Aorta (tissue), 5 donors: ENCODE measurements at regions not wholly inside any gene's neighbourhood (a gene's known extent, or its start where the extent isn't known, plus 50 kb on each side); places are given as distances from the start of the nearest gene placed in this dataset.
"Not testable (repeated sequence)": the region's sequence is repeated elsewhere in the genome, so short reads cannot be mapped to it uniquely, and the experiment has no call there.

ENCODE experiments used
- ATAC-seq: fragments of 200-7000 bp; cut with Tn5 transposase; one replicate; pipeline ENCODE4 v1.9.1; 2022; ENCODE audit warnings: moderate library complexity; ENCODE audit not compliant: low FRiP score
- DNase-seq, 2 donors: peaks; one replicate each; pipeline ENCODE4 v3.0.0-alpha.2; 2020
- H3K27ac ChIP-seq, 2 donors: one replicate each; pipeline ENCODE4 v1.5.1; 2013; ENCODE audit warnings: low read length in 2 of 2, mild to moderate bottlenecking in 2 of 2, moderate library complexity in 2 of 2, control low read depth in 1 of 2, inconsistent platforms in 1 of 2, low read depth in 1 of 2
- H3K27me3 ChIP-seq, 2 donors: one replicate each; pipeline ENCODE4 v1.6.1; 2013; ENCODE audit warnings: control low read depth in 1 of 2, low read length in 1 of 2, mild to moderate bottlenecking in 1 of 2, moderate library complexity in 1 of 2; ENCODE audit not compliant: insufficient read depth in 2 of 2, control insufficient read depth in 1 of 2
- H3K36me3 ChIP-seq, 2 donors: one replicate each; pipeline ENCODE4 v1.6.1; 2013; ENCODE audit warnings: control low read depth in 1 of 2, low read length in 1 of 2, mild to moderate bottlenecking in 1 of 2; ENCODE audit not compliant: insufficient read depth in 2 of 2, control insufficient read depth in 1 of 2
- H3K4me1 ChIP-seq, 2 donors: one replicate each; pipeline ENCODE4 v1.6.1; 2013; ENCODE audit warnings: low read length in 2 of 2, control low read depth in 1 of 2, mild to moderate bottlenecking in 1 of 2, moderate library complexity in 1 of 2; ENCODE audit not compliant: insufficient read depth in 2 of 2, control insufficient read depth in 1 of 2
- H3K4me3 ChIP-seq, 2 donors: one replicate each; pipeline ENCODE4 v1.5.1; 2013; ENCODE audit warnings: low read length in 2 of 2, control low read depth in 1 of 2, mild to moderate bottlenecking in 1 of 2
- H3K9me3 ChIP-seq: one replicate; pipeline ENCODE4 v1.6.1; 2013; ENCODE audit warnings: mild to moderate bottlenecking, low read length; ENCODE audit not compliant: control insufficient read depth
- WGBS, 2 donors: extraction: QIAGEN DNeasy Blood & Tissue Kit; methylation state at CpG; one replicate each; pipeline ENCODE4 v1.1.7; 2013; 5-methylcytosine and 5-hydroxymethylcytosine counted together
- intact Hi-C, 2 donors: fragments of 100-400 bp; cut with DNase I; formaldehyde crosslinking; loops; one replicate each; pipeline versions ENCODE4 v1.14.2 to v1.15.0; 2022
- donor health status: healthy with polysubstance abuse.
- donor health status: Bipolar disorder and iron deficiency.
- donor health status: DM: no; HTN: no; CAD: no.
- donor health status: DM: no; HTN: no; CAD: no.
- donor health status: DM: yes; HTN: yes; CAD: no.

- Histone ChIP-seq H3K27ac (no peak overlapping the region), H3K36me3 (no peaks in the 10 kb centered on the region), H3K4me1 (no peaks in the 10 kb centered on the region), H3K27me3 (no peaks in the 10 kb centered on the region), H3K4me3 (no peak overlapping the region), H3K9me3 (no peaks in the 10 kb centered on the region)
- ATAC-seq (no peak), DNase-seq (no peak)
- intact Hi-C loops, result no loop called here
Observed at GRCh38 chr13:58340895-58341294, 709.4 kb downstream of the PCDH17 start.

DNA sequence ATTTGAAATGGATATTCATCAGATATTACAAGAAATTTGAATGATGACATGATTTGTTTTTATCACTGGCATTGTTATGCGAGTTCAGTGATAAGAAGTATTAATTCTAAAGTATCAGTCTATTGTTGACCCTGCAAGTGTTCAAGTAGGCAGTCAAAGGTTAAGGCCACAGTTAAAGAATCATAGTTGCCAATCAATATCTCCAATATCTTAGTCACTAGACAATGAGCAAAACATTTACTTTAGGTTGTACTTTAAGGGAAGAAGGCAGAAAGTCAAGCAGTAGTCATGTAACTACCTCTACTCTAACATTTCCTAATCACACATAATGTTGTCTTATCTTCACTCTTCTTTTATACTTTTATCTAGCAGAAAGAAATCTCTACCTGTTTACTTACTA, 709.8 kb downstream of the PCDH17 start:
- intact Hi-C loops, result no loop called here
- H3K9me3 ChIP-seq, result no peaks in the 10 kb centered on the region
- WGBS, 2 donors, result 78 to 81% methylated on average over 1 of the region's 1 CpG

DNA sequence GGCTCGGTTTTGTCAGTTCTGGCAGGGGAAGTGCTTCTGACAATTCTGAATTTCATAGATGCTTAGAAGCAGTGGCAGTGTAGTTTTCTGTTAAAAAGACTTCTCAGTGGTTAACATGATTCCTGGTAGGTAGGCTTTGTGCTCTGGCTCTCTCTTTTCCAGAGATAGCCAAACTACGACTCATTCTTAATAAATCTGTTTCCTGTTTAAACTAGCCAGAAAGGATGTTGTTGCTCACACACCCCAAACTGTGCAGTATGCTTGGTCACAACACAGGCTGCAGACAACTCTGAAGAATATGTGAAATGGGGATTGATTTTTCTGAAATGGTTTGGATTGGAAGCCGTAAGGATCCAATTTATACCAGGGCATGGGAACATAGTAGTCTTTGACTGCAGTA, 711.5 kb downstream of the PCDH17 start:
- 41 to 43% methylated on average over 3 of the region's 3 CpGs for WGBS, 2 donors
- DNase-seq (no peak), ATAC-seq (no peak)
- no peaks in the 10 kb centered on the region for H3K36me3 ChIP-seq
- H3K4me1 ChIP-seq, result no peaks in the 10 kb centered on the region
- no peaks in the 10 kb centered on the region for H3K9me3 ChIP-seq
- no peak overlapping the region for H3K4me3 ChIP-seq
- no peaks in the 10 kb centered on the region for H3K27me3 ChIP-seq
- H3K27ac ChIP-seq, result no peak overlapping the region
- intact Hi-C loops, result no loop called here

More for the DNA sequence above, 709.8 kb downstream of the PCDH17 start:
- Histone ChIP-seq H3K4me1 (no peaks in the 10 kb centered on the region), H3K27me3 (no peaks in the 10 kb centered on the region), H3K27ac (no peak overlapping the region), H3K4me3 (no peak overlapping the region), H3K36me3 (no peaks in the 10 kb centered on the region)
- ATAC-seq, result no peak
- DNase-seq, result no peak

GRCh38 chr13:58352100-58352499, 720.6 kb downstream of the PCDH17 start:
- H3K27ac ChIP-seq, intact Hi-C loops, H3K36me3 ChIP-seq, ATAC-seq, DNase-seq, H3K4me3 ChIP-seq, H3K9me3 ChIP-seq, H3K4me1 ChIP-seq, H3K27me3 ChIP-seq: not testable (repeated sequence)
- 84 to 88% methylated on average over 9 of the region's 9 CpGs for WGBS, 2 donors

DNA sequence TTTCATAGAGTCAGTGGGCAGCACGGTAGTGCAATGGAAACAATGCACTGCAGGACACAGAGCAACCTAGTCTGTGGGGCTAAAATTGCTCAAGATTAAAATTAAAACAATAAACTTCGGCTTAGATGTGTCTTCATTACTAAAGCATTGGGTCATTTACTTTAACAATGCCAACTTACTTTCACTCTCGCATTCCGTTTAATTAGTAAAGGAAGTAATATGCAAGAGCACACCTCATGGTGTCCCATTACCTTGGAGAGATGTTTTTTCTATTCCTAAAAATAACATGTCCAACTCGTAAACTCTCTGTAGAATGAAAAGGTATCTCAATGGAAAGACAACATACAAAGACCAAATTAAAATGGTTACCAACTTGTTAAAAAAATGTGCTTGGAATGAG, 738.4 kb downstream of the PCDH17 start:
- Histone ChIP-seq H3K9me3 (no peaks in the 10 kb centered on the region), H3K36me3 (no peaks in the 10 kb centered on the region), H3K4me1 (no peaks in the 10 kb centered on the region), H3K4me3 (no peak overlapping the region), H3K27ac (no peak overlapping the region), H3K27me3 (no peaks in the 10 kb centered on the region)
- ATAC-seq, result no peak
- WGBS, 2 donors, result 69 to 74% methylated on average over 5 of the region's 5 CpGs
- no peak for DNase-seq
- intact Hi-C loops, result no loop called here

- WGBS, 2 donors, result 72 to 80% methylated on average over 1 of the region's 1 CpG
- H3K4me1 ChIP-seq, result no peaks in the 10 kb centered on the region
- no peaks in the 10 kb centered on the region for H3K9me3 ChIP-seq
- H3K4me3 ChIP-seq, result no peak overlapping the region
- no peak for DNase-seq
- ATAC-seq, result no peak
- no peak overlapping the region for H3K27ac ChIP-seq
- intact Hi-C loops, result no loop called here
- no peaks in the 10 kb centered on the region for H3K27me3 ChIP-seq
- H3K36me3 ChIP-seq, result no peaks in the 10 kb centered on the region
Observed at GRCh38 chr13:58376349-58376748, 744.8 kb downstream of the PCDH17 start.

GRCh38 chr13:58376775-58377174, 745.2 kb downstream of the PCDH17 start:
- intact Hi-C loops, result no loop called here
- Histone ChIP-seq H3K4me3 (no peak overlapping the region), H3K27me3 (no peaks in the 10 kb centered on the region), H3K36me3 (no peaks in the 10 kb centered on the region), H3K27ac (no peak overlapping the region), H3K4me1 (no peaks in the 10 kb centered on the region), H3K9me3 (no peaks in the 10 kb centered on the region)
- DNase-seq (no peak), ATAC-seq (no peak)
- 72 to 76% methylated on average over 5 of the region's 5 CpGs for WGBS, 2 donors

- Histone ChIP-seq H3K9me3 (no peaks in the 10 kb centered on the region), H3K36me3 (no peaks in the 10 kb centered on the region), H3K4me3 (no peak overlapping the region), H3K4me1 (no peaks in the 10 kb centered on the region), H3K27ac (no peak overlapping the region), H3K27me3 (no peaks in the 10 kb centered on the region)
- ATAC-seq (no peak), DNase-seq (no peak)
- intact Hi-C loops, result no loop called here
- 45 to 56% methylated on average over 1 of the region's 1 CpG for WGBS, 2 donors
Observed at GRCh38 chr13:58379221-58379620, 747.7 kb downstream of the PCDH17 start.

DNA sequence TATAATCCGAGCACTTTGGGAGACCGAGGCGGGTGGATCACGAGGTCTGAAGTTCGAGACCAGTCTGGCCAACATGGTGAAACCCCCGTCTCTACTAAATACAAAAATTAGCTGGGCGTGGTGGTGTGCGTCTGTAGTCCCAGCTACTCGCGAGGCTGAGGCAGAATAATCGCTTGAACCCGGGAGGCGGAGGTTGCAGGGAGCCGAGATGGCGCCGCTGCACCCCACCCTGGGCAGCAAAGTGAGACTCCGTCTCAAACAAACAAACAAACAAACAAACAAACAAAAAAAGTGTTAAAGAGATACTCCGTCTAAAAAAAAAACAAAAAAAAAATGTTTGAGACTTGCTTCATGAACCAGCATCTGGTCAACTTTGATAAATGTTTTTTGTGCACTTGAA, 753.8 kb downstream of the PCDH17 start:
- H3K27ac ChIP-seq, H3K36me3 ChIP-seq, H3K4me1 ChIP-seq, ATAC-seq, H3K9me3 ChIP-seq, H3K4me3 ChIP-seq, intact Hi-C loops, H3K27me3 ChIP-seq: not testable (repeated sequence)
- DNase-seq, result peak in 1 of 2 donors; percentile 23
- WGBS, 2 donors, result 89 to 90% methylated on average over 18 of the region's 18 CpGs
